Ovary (tissue), 3 donors: ENCODE measurements at regions not wholly inside any gene's neighbourhood (a gene's known extent, or its start where the extent isn't known, plus 50 kb on each side); places are given as distances from the start of the nearest gene placed in this dataset.
"Not testable (repeated sequence)": the region's sequence is repeated elsewhere in the genome, so short reads cannot be mapped to it uniquely, and the experiment has no call there.

Experiments used
- CTCF ChIP-seq, 3 donors: fragments of 450-650 bp in 2 of 3; fragments of 200-600 bp in 1 of 3; IDR thresholded peaks; one replicate each; pipeline versions ENCODE4 v1.5.1 to v1.8.0; 2016 to 2022; ENCODE audit warnings: antibody characterized with exemption in 3 of 3, mild to moderate bottlenecking in 1 of 3
- POLR2A ChIP-seq: fragments of 450-650 bp; IDR thresholded peaks from one replicate; pipeline ENCODE4 v1.6.1; 2017; ENCODE audit warnings: antibody characterized with exemption, mild to moderate bottlenecking, moderate library complexity
- donor health status: DM: no; HTN: no; CAD: no.

- TF ChIP-seq POLR2A; CTCF (IDR thresholded peaks at IDR 0.05): not testable (repeated sequence)
Measured at GRCh38 chrX:40861952-40862554, 126.7 kb upstream of the MED14 start.
